Endothelial cell of umbilical vein (primary cell): ENCODE measurements at regions not wholly inside any gene's neighbourhood (a gene's known extent, or its start where the extent isn't known, plus 50 kb on each side); places are given as distances from the start of the nearest gene placed in this dataset.
A peak's percentile ranks its signal among the peaks of the same experiment; 100 is the strongest.

Experiments
- BruUV-seq: library from RNA; stranded (reverse); fragments of 400-500 nt; replicated peaks from 2 replicates; lab custom pipeline; 2021; lab: Mats Ljungman, UMichigan
- CTCF ChIA-PET: fragments of 300-600, 350-600 bp; sonication (Branson Sonifier 250); formaldehyde crosslinking; loops from one replicate; lab custom pipeline; 2021; ENCODE audit warnings: antibody characterized with exemption, inconsistent platforms; lab: Charles Lee
- POLR2A ChIA-PET: fragments of 300-600, 350-600 bp; sonication (Branson Sonifier 250); formaldehyde crosslinking; loops from one replicate; lab custom pipeline; 2021; ENCODE audit warnings: antibody characterized with exemption, inconsistent platforms; lab: Charles Lee
- DNase-seq: peaks from one replicate; pipeline ENCODE4 v3.0.0-alpha.2; 2011; ENCODE audit warnings: low read depth, low spot score
- FAIRE-seq: peaks from 2 replicates; lab custom pipeline; 2011; peaks lifted over from hg19 to GRCh38; lab: Jason Lieb, UNC
- H2AFZ ChIP-seq: 2 replicates; pipeline ENCODE4 v1.6.0; 2012; ENCODE audit warnings: low read depth, low read length, control low read depth, inconsistent platforms
- H3K27ac ChIP-seq: 2 replicates; pipeline ENCODE4 v1.5.1; 2011; ENCODE audit warnings: low read depth, mild to moderate bottlenecking, control low read depth, low read length, moderate library complexity; ENCODE audit not compliant: insufficient read depth
- H3K27me3 ChIP-seq, 2 experiments: 2 replicates each; pipeline versions ENCODE4 v1.6.0 to v1.6.1; 2011; ENCODE audit warnings: low read length in 2 of 2, mixed read lengths in 1 of 2; ENCODE audit not compliant: control insufficient read depth in 2 of 2, insufficient read depth in 2 of 2
- H3K36me3 ChIP-seq, 2 experiments: 2 replicates in 1 of 2; 3 replicates in 1 of 2; pipeline ENCODE4 v1.5.1; 2011; ENCODE audit warnings: low read length in 2 of 2, mild to moderate bottlenecking in 1 of 2, moderate library complexity in 1 of 2; ENCODE audit not compliant: control insufficient read depth in 2 of 2, insufficient read depth in 2 of 2; ENCODE audit errors: extremely low read depth in 1 of 2
- H3K4me1 ChIP-seq: 3 replicates; pipeline ENCODE4 v1.5.1; 2011; ENCODE audit warnings: mild to moderate bottlenecking, low read length; ENCODE audit not compliant: control insufficient read depth, insufficient read depth; ENCODE audit errors: extremely low read depth
- H3K4me2 ChIP-seq: 2 replicates; pipeline ENCODE4 v1.6.1; 2011; ENCODE audit warnings: low read length, control low read depth, mixed read lengths; ENCODE audit not compliant: insufficient read depth
- H3K4me3 ChIP-seq, 3 experiments: fragments of 200-600 bp in 1 of 3; sonication (generic), shearing (Covaris generic) in 1 of 3; replicated peaks in 1 of 3; 2 replicates each; pipeline ENCODE4 v1.5.1; 2011 to 2016; ENCODE audit warnings: control low read depth in 3 of 3, low read length in 3 of 3, mild to moderate bottlenecking in 2 of 3, inconsistent platforms in 1 of 3, low read depth in 1 of 3, moderate library complexity in 1 of 3; ENCODE audit not compliant: insufficient read depth in 1 of 3
- H3K79me2 ChIP-seq: 2 replicates; pipeline ENCODE4 v1.6.0; 2012; ENCODE audit warnings: low read length, inconsistent platforms; ENCODE audit not compliant: control insufficient read depth, insufficient read depth
- H3K9ac ChIP-seq: replicated peaks from 2 replicates; pipeline ENCODE3; 2011; ENCODE audit warnings: low read length, control low read depth; ENCODE audit not compliant: insufficient read depth; ENCODE audit errors: extremely low read depth
- H3K9me1 ChIP-seq: replicated peaks from 3 replicates; pipeline ENCODE4 v1.6.0; 2011; ENCODE audit warnings: mild to moderate bottlenecking, low read length; ENCODE audit not compliant: control insufficient read depth, insufficient read depth; ENCODE audit errors: extremely low read depth
- H3K9me3 ChIP-seq: replicated peaks from 2 replicates; pipeline ENCODE4 v1.5.1; 2012; ENCODE audit warnings: low read length, inconsistent platforms; ENCODE audit not compliant: control insufficient read depth, insufficient read depth
- H4K20me1 ChIP-seq: replicated peaks from 2 replicates; pipeline ENCODE3; 2011; ENCODE audit warnings: mild to moderate bottlenecking, low read length; ENCODE audit not compliant: control insufficient read depth, insufficient read depth; ENCODE audit errors: extremely low read depth
- CTCF ChIP-seq, 2 donors: IDR thresholded peaks; 1 replicate in 1 of 2; 2 replicates in 1 of 2; pipeline ENCODE4 v1.5.1; 2011; ENCODE audit warnings: low read length in 2 of 2, mild to moderate bottlenecking in 2 of 2, moderate library complexity in 2 of 2, control low read depth in 1 of 2, inconsistent platforms in 1 of 2, low read depth in 1 of 2; ENCODE audit not compliant: insufficient read depth in 1 of 2; ENCODE audit errors: extremely low read depth in 1 of 2
- EZH2 ChIP-seq: IDR thresholded peaks from 2 replicates; pipeline ENCODE4 v1.6.1; 2012; ENCODE audit warnings: borderline replicate concordance, low read depth, mild to moderate bottlenecking, moderate library complexity, low read length, inconsistent platforms; ENCODE audit not compliant: severe bottlenecking
- FOS ChIP-seq: IDR thresholded peaks from 2 replicates; pipeline ENCODE4 v1.6.1; 2011; ENCODE audit warnings: mild to moderate bottlenecking, low read length, moderate library complexity, borderline replicate concordance; ENCODE audit not compliant: insufficient read depth
- GATA2 ChIP-seq: IDR thresholded peaks from 2 replicates; pipeline ENCODE4 v1.7.0; 2011; ENCODE audit warnings: low read depth, mild to moderate bottlenecking, moderate library complexity, mixed read lengths, low read length; ENCODE audit not compliant: insufficient read length, insufficient read depth
- JUN ChIP-seq: IDR thresholded peaks from 2 replicates; pipeline ENCODE4 v1.6.1; 2011; ENCODE audit warnings: borderline replicate concordance, low read depth; ENCODE audit not compliant: insufficient read length, insufficient read depth
- MAX ChIP-seq: IDR thresholded peaks from 2 replicates; pipeline ENCODE4 v1.6.1; 2011; ENCODE audit not compliant: insufficient read depth, insufficient read length
- MYC ChIP-seq: IDR thresholded peaks from one replicate; pipeline ENCODE4 v1.6.1; 2011; ENCODE audit warnings: mild to moderate bottlenecking, low read depth, low read length
- POLR2A ChIP-seq: IDR thresholded peaks from 2 replicates; pipeline ENCODE4 v1.6.1; 2012; ENCODE audit warnings: low read depth, mild to moderate bottlenecking, control low read depth, low read length
- POLR2AphosphoS5 ChIP-seq: IDR thresholded peaks from 2 replicates; pipeline ENCODE4 v1.6.1; 2012; ENCODE audit warnings: low read depth, mild to moderate bottlenecking, control low read depth, low read length, moderate library complexity; ENCODE audit not compliant: insufficient read depth
- dilution Hi-C: fragments of 300-500 bp; cut with MboI; formaldehyde crosslinking; loops from one replicate; pipeline ENCODE4 v1.15.0; 2019; ENCODE audit warnings: low sequenced_read_pairs; ENCODE audit not compliant: extremely low pct_ligation_motif_present
- intact Hi-C: fragments of 100-400 bp; cut with micrococcal nuclease; formaldehyde crosslinking; loops from one replicate; pipeline ENCODE4 v1.10.0; 2022

GRCh38 chr1:60600532-60600931 lies 481.8 kb upstream of the NFIA start:
- no peak for TF ChIP-seq POLR2AphosphoS5
- TF ChIP-seq EZH2, result no peak
- no peak overlapping the region for H3K4me3 ChIP-seq
- no peak overlapping the region for H3K27ac ChIP-seq
- FAIRE-seq (no peak), DNase-seq (no peak)
- BruUV-seq, result no TSS peak
- no peak overlapping the region for H3K9ac ChIP-seq
- H4K20me1 ChIP-seq, result no peaks in the 10 kb centered on the region
- H3K9me1 ChIP-seq, result no peaks in the 10 kb centered on the region
- no peaks in the 10 kb centered on the region for H3K79me2 ChIP-seq
- ChIA-PET CTCF (interaction anchor here (1.5 kb wide), 1 partner anchor 11 kb away, joined by 3 read pairs; no protein-coding TSS in a partner anchor), POLR2A (no interaction called here)
- no peaks in the 10 kb centered on the region for H3K9me3 ChIP-seq
- no peak overlapping the region for H3K4me2 ChIP-seq
- dilution Hi-C loops, result no loop called here
- H3K36me3 ChIP-seq, result no peaks in the 10 kb centered on the region
- intact Hi-C loops, result no loop called here
- H3K4me1 ChIP-seq, result peaks cover 22% of the 10 kb centered on the region
- H2AFZ ChIP-seq, result peak overlapping the region; percentile 3
- no peaks in the 10 kb centered on the region for H3K27me3 ChIP-seq

GRCh38 chr1:60599574-60599973 lies 482.8 kb upstream of the NFIA start:
- FAIRE-seq, result no peak
- BruUV-seq, result no TSS peak

More at GRCh38 chr1:60599574-60599973, 482.8 kb upstream of the NFIA start:
- H3K9ac ChIP-seq, result no peak overlapping the region
- ChIA-PET CTCF (interaction anchor here (1.1 kb wide), 1 partner anchor 22 kb away, joined by 3 read pairs; no protein-coding TSS in a partner anchor), POLR2A (no interaction called here)
- H3K4me3 ChIP-seq, result no peak overlapping the region
- peaks cover 22% of the 10 kb centered on the region for H3K4me1 ChIP-seq
- no peaks in the 10 kb centered on the region for H3K27me3 ChIP-seq
- H4K20me1 ChIP-seq, result no peaks in the 10 kb centered on the region
- intact Hi-C loops, result loop anchor here (2.0 to 5.0 kb wide), 2 partner anchors 163 to 319 kb away; no protein-coding TSS in a partner anchor
- TF ChIP-seq FOS (no peak), EZH2 (no peak), MAX (no peak), POLR2AphosphoS5 (no peak), JUN (no peak), CTCF (IDR thresholded peaks at IDR 0.05; ENCODE audit: extremely low read depth in 1 of 2, insufficient read depth in 1 of 2, low read depth in 1 of 2, low read length in 2 of 2) (no peak), POLR2A (no peak), MYC (no peak), GATA2 (no peak)
- H3K4me2 ChIP-seq, result no peak overlapping the region
- no peaks in the 10 kb centered on the region for H3K9me1 ChIP-seq
- dilution Hi-C loops, result no loop called here
- H3K9me3 ChIP-seq, result no peaks in the 10 kb centered on the region
- no peaks in the 10 kb centered on the region for H3K36me3 ChIP-seq
- H3K27ac ChIP-seq, result no peak overlapping the region
- no peaks in the 10 kb centered on the region for H3K79me2 ChIP-seq
- no peak overlapping the region for H2AFZ ChIP-seq
- no peak for DNase-seq
